K562 (cell line): ENCODE measurements at regions not wholly inside any gene's neighbourhood (a gene's known extent, or its start where the extent isn't known, plus 50 kb on each side); places are given as distances from the start of the nearest gene placed in this dataset.

Source experiments
- ATAC-seq: fragments of 200-7000 bp; cut with Tn5 transposase; 3 replicates; pipeline ENCODE4 v1.9.1; 2020; ENCODE audit warnings: moderate library complexity
- BruUV-seq: library from RNA; stranded (reverse); fragments of 400-500 nt; replicated peaks from 2 replicates; lab custom pipeline; 2021; lab: Mats Ljungman, UMichigan
- CTCF ChIA-PET: fragments of 300-600 bp; formaldehyde crosslinking; extraction: SDS; loops from one replicate; lab custom pipeline; 2021; ENCODE audit warnings: low intra/inter-chr PET ratio; lab: Yijun Ruan, JAX
- POLR2A ChIA-PET: fragments of 300-600, 350-650 bp; sonication (Branson Sonifier 250); formaldehyde crosslinking; extraction: SDS; loops from one replicate; lab custom pipeline; 2021; ENCODE audit warnings: antibody characterized with exemption, inconsistent platforms; lab: Yijun Ruan, JAX
- DNase-seq, 4 experiments: peaks; one replicate each; pipeline versions ENCODE4 v3.0.0 to v3.0.0-alpha.2; 2011 to 2018; ENCODE audit warnings: low spot score in 3 of 4, mixed read lengths in 3 of 4; ENCODE audit errors: extremely low read depth in 1 of 4
- FAIRE-seq: peaks from 2 replicates; lab custom pipeline; 2011; peaks lifted over from hg19 to GRCh38; lab: Jason Lieb, UNC
- H2AFZ ChIP-seq: 2 replicates; pipeline ENCODE4 v1.6.0; 2011; ENCODE audit warnings: low read depth, low read length, control low read depth, inconsistent platforms
- H3K27ac ChIP-seq: fragments of 200-600 bp; 3 replicates; pipeline ENCODE4 v1.8.0; 2011; ENCODE audit warnings: low read depth, mild to moderate bottlenecking, control low read depth, inconsistent platforms, low read length, moderate library complexity, mixed read lengths; ENCODE audit errors: extremely low read depth
- H3K27me3 ChIP-seq, 2 experiments: fragments of 300-600 bp in 1 of 2; 2 replicates in 1 of 2; 3 replicates in 1 of 2; pipeline versions ENCODE4 v1.6.0 to v1.8.0; 2011; ENCODE audit warnings: inconsistent platforms in 2 of 2, low read length in 2 of 2, mild to moderate bottlenecking in 1 of 2, mixed read lengths in 1 of 2, moderate library complexity in 1 of 2; ENCODE audit not compliant: control insufficient read depth in 2 of 2, insufficient read depth in 2 of 2
- H3K36me3 ChIP-seq: fragments of 300-600 bp; 3 replicates; pipeline ENCODE4 v1.8.0; 2011; ENCODE audit warnings: mild to moderate bottlenecking, low read length, inconsistent platforms; ENCODE audit not compliant: control insufficient read depth, insufficient read depth
- H3K4me1 ChIP-seq, 2 experiments: fragments of 200-600 bp in 1 of 2; replicated peaks in 1 of 2; 2 replicates in 1 of 2; 3 replicates in 1 of 2; pipeline versions ENCODE4 v1.5.1 to v1.8.0; 2011; ENCODE audit warnings: inconsistent platforms in 2 of 2, low read length in 2 of 2, mild to moderate bottlenecking in 1 of 2, mixed read lengths in 1 of 2, moderate library complexity in 1 of 2; ENCODE audit not compliant: control insufficient read depth in 2 of 2, insufficient read depth in 2 of 2
- H3K4me2 ChIP-seq: 2 replicates; pipeline ENCODE4 v1.6.1; 2011; ENCODE audit warnings: low read length, control low read depth, inconsistent platforms, mixed read lengths; ENCODE audit not compliant: insufficient read depth
- H3K4me3 ChIP-seq: fragments of 200-600 bp; sonication (generic), shearing (Covaris generic); 2 replicates; pipeline ENCODE4 v1.5.1; 2016; ENCODE audit warnings: control low read depth, inconsistent platforms
- H3K79me2 ChIP-seq: fragments of 200-600 bp; 3 replicates; pipeline ENCODE4 v1.8.0; 2011; ENCODE audit warnings: low read length, inconsistent platforms; ENCODE audit not compliant: control insufficient read depth, insufficient read depth
- H3K9ac ChIP-seq, 2 experiments: 2 replicates each; pipeline versions ENCODE4 v1.6.0 to v1.6.1; 2011; ENCODE audit warnings: low read depth in 2 of 2, low read length in 2 of 2, control low read depth in 1 of 2, inconsistent platforms in 1 of 2, mild to moderate bottlenecking in 1 of 2, mixed read lengths in 1 of 2; ENCODE audit not compliant: insufficient read depth in 1 of 2
- H3K9me1 ChIP-seq: one replicate; pipeline ENCODE4 v1.6.0; 2011; ENCODE audit warnings: inconsistent platforms, mild to moderate bottlenecking, low read length, moderate library complexity; ENCODE audit not compliant: control insufficient read depth, insufficient read depth
- H3K9me3 ChIP-seq: replicated peaks from 2 replicates; pipeline ENCODE4 v1.5.1; 2011; ENCODE audit warnings: low read depth, low read length, inconsistent platforms; ENCODE audit not compliant: control insufficient read depth, insufficient read depth
- H4K20me1 ChIP-seq: replicated peaks from 2 replicates; pipeline ENCODE4 v1.6.1; 2011; ENCODE audit warnings: low read length, inconsistent platforms, mixed read lengths; ENCODE audit not compliant: control insufficient read depth, insufficient read depth
- BRF1 ChIP-seq: IDR thresholded peaks from 3 replicates; pipeline ENCODE4 v1.6.1; 2011; ENCODE audit warnings: borderline replicate concordance, mild to moderate bottlenecking; ENCODE audit not compliant: insufficient read length; ENCODE audit errors: extremely low read depth
- EWSR1 ChIP-seq: fragments of 450-650 bp; IDR thresholded peaks from 2 replicates; pipeline ENCODE4 v1.6.1; 2018; ENCODE audit warnings: borderline replicate concordance, mild to moderate bottlenecking, low read depth, moderate library complexity; ENCODE audit not compliant: partially characterized antibody
- GTF2A2 ChIP-seq: IDR thresholded peaks from 2 replicates; pipeline ENCODE4 v1.6.1; 2016; ENCODE audit warnings: mild to moderate bottlenecking, missing genetic modification characterization, missing compliant biosample characterization
- MEF2D ChIP-seq: conservative IDR thresholded peaks from 2 replicates; pipeline ENCODE4 v1.6.1; 2016; ENCODE audit warnings: low read depth, missing genetic modification characterization, missing compliant biosample characterization
- NCOA2 ChIP-seq, 2 experiments: fragments of 450-650 bp; IDR thresholded peaks; 2 replicates each; pipeline ENCODE4 v1.6.1; 2018; ENCODE audit warnings: mild to moderate bottlenecking in 2 of 2, moderate library complexity in 1 of 2; ENCODE audit not compliant: partially characterized antibody in 2 of 2
- NR3C1 ChIP-seq: sonication (generic); formaldehyde crosslinking; IDR thresholded peaks from 2 replicates; pipeline ENCODE4 v1.8.1; 2022; ENCODE audit warnings: missing genetic modification reagents
- POLR2A ChIP-seq: fragments of 450-650 bp; conservative IDR thresholded peaks from 2 replicates; pipeline ENCODE4 v1.6.1; 2016
- PYGO2 ChIP-seq: fragments of 450-650 bp; IDR thresholded peaks from 2 replicates; pipeline ENCODE4 v1.6.1; 2016; ENCODE audit warnings: mild to moderate bottlenecking, missing genetic modification characterization, moderate library complexity, missing compliant biosample characterization
- TBL1XR1 ChIP-seq, 2 experiments: IDR thresholded peaks; 2 replicates each; pipeline ENCODE4 v1.6.1; 2012; ENCODE audit warnings: improper control_type of control experiment in 2 of 2, low read length in 2 of 2, mild to moderate bottlenecking in 1 of 2
- TCF7 ChIP-seq: sonication (generic); IDR thresholded peaks from 2 replicates; pipeline ENCODE4 v1.6.1; 2016; ENCODE audit warnings: antibody characterized with exemption, borderline replicate concordance
- ZKSCAN1 ChIP-seq: fragments of 150-350 bp; IDR thresholded peaks from 2 replicates; pipeline ENCODE4 v1.6.1; 2016; ENCODE audit warnings: low read depth, low read length
- ZNF133 ChIP-seq: fragments of 250-450 bp; sonication (Bioruptor Pico); IDR thresholded peaks from 2 replicates; pipeline ENCODE4 v1.4.0; 2020; ENCODE audit warnings: mild to moderate bottlenecking
- ZNF3 ChIP-seq: fragments of 250-450 bp; sonication (Bioruptor Pico); IDR thresholded peaks from 2 replicates; pipeline ENCODE4 v1.5.0; 2021; ENCODE audit warnings: mild to moderate bottlenecking, moderate library complexity
- ZNF586 ChIP-seq: fragments of 450-650 bp; formaldehyde crosslinking; conservative IDR thresholded peaks from 2 replicates; pipeline ENCODE4 v1.4.0; 2020; ENCODE audit warnings: mild to moderate bottlenecking, moderate library complexity
- WGBS: fragments of 100-300 bp; shearing (Covaris generic); methylation state at CpG from one replicate; pipeline ENCODE4 v1.1.6; 2016; ENCODE audit warnings: low coverage, mixed read lengths; ENCODE audit not compliant: insufficient coverage; ENCODE audit errors: missing lambda C conversion rate; 5-methylcytosine and 5-hydroxymethylcytosine counted together
- in situ Hi-C: fragments of 300-500 bp; cut with MboI; formaldehyde crosslinking; loops from 4 replicates; pipeline ENCODE4 v1.15.0; 2018; ENCODE audit warnings: inconsistent platforms, mixed read lengths
- intact Hi-C: fragments of 100-400 bp; cut with micrococcal nuclease; formaldehyde crosslinking; loops from 2 replicates; pipeline ENCODE4 v1.14.2; 2022

DNA sequence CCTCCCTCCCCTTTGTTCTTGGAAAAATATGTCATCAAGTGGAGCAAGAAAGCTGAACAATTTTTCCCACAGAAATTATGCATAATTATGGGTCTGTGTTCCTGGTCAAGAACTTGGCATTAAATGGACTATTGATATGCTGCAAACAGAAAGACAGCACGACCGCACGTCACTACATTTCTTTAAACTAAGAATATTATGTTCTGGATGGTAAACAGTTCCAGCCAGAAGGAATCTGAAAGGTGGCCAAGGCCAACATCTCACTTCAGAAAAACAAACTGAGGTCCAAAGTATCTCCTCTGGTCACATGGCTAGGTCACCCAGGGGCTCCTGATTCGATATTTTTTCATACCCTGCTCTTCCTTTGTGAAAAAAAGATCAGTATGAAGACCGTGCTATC lies 173.3 kb upstream of the GAS1 start:
- 0% methylated on average over 5 of the region's 5 CpGs for WGBS

DNA sequence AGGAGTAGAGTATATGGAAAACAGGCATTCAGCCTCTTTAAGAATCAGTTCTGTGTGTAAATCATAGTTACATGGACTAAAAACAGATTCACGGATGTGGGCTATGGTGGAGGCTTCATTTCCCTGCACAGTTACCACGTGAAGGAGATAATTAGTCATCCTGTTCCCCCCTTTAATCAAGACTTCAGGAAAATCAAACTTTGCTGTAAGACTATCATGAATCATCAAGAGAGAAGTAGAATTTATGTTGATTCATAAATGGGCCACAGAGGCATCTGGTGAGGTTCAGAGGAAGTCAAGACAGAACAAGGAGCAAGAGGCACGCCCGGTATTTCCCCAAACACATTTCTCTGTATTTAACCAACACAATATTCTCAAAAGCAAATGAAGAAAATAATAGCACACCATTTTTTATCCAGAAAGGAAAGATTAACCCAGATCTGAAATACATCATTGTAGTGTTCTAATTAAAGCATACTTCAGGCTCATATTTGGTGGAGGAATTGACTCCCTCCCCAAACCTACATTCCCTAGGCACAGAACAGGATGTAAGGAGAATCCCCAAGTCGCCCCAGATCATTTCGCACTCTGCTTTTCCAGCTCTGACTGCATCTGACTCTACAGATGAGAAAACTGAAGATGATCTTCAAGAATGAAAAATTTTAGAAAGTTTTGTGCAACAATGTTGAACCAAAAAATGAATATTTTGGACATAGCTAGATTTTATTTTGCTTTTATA lies 175.8 kb upstream of the GAS1 start:
- ChIA-PET CTCF (no interaction called here), POLR2A (no interaction called here)
- no TSS peak for BruUV-seq

More for the DNA sequence above, 173.3 kb upstream of the GAS1 start:
- H3K27me3 ChIP-seq = no peaks in the 10 kb centered on the region; a peak in 1 of 5 replicates
- no peaks in the 10 kb centered on the region for H3K79me2 ChIP-seq
- no peak for ATAC-seq
- TF ChIP-seq NCOA2 (IDR thresholded peaks at IDR 0.05; ENCODE audit: partially characterized antibody in 2 of 2) = no peak
- no peak for DNase-seq
- intact Hi-C loops = no loop called here
- in situ Hi-C loops = no loop called here
- no peak overlapping the region for H3K27ac ChIP-seq
- ChIA-PET POLR2A (no interaction called here), CTCF (no interaction called here)
- no peak overlapping the region for H3K4me3 ChIP-seq
- H3K9me1 ChIP-seq = no peaks in the 10 kb centered on the region
- H3K9me3 ChIP-seq = no peaks in the 10 kb centered on the region
- no peak overlapping the region for H3K9ac ChIP-seq
- no peak for FAIRE-seq
- H3K36me3 ChIP-seq = no peaks in the 10 kb centered on the region
- no peaks in the 10 kb centered on the region for H3K4me1 ChIP-seq
- no TSS peak for BruUV-seq
- no peaks in the 10 kb centered on the region for H4K20me1 ChIP-seq
- no peak overlapping the region for H2AFZ ChIP-seq
- no peak overlapping the region for H3K4me2 ChIP-seq

More for the DNA sequence above, 175.8 kb upstream of the GAS1 start:
- H3K9me1 ChIP-seq = no peaks in the 10 kb centered on the region
- no peaks in the 10 kb centered on the region for H3K4me1 ChIP-seq
- no peak for TF ChIP-seq ZNF133 (CRISPR knock-in tag)
- TF ChIP-seq POLR2A = no peak
- TF ChIP-seq MEF2D = no peak
- TF ChIP-seq GTF2A2 = no peak
- TF ChIP-seq PYGO2 = no peak
- TF ChIP-seq BRF1 = no peak
- no peak for TF ChIP-seq ZKSCAN1
- TF ChIP-seq EWSR1 = no peak
- TF ChIP-seq NR3C1 (CRISPR knock-in tag) = no peak
- TF ChIP-seq TBL1XR1 (IDR thresholded peaks at IDR 0.05; ENCODE audit: low read length in 2 of 2) = no peak
- no peak for TF ChIP-seq ZNF586
- no peak for TF ChIP-seq ZNF3 (CRISPR knock-in tag)
- TF ChIP-seq TCF7 = no peak
- TF ChIP-seq, all 486 proteins: peak for 0
- FAIRE-seq (no peak), ATAC-seq (no peak), DNase-seq (no peak)
- no peak overlapping the region for H2AFZ ChIP-seq
- H3K4me3 ChIP-seq = no peak overlapping the region
- no peaks in the 10 kb centered on the region; a peak in 1 of 5 replicates for H3K27me3 ChIP-seq
- WGBS = 3% methylated on average over 6 of the region's 6 CpGs
- no peak overlapping the region for H3K27ac ChIP-seq
- H3K9ac ChIP-seq = no peak overlapping the region
- H3K4me2 ChIP-seq = no peak overlapping the region
- no peaks in the 10 kb centered on the region for H3K9me3 ChIP-seq
- H4K20me1 ChIP-seq = no peaks in the 10 kb centered on the region
- H3K36me3 ChIP-seq = no peaks in the 10 kb centered on the region
- in situ Hi-C loops = no loop called here
- H3K79me2 ChIP-seq = no peaks in the 10 kb centered on the region
- intact Hi-C loops = no loop called here
